HUES64 (cell line): ENCODE measurements at regions not wholly inside any gene's neighbourhood (a gene's known extent, or its start where the extent isn't known, plus 50 kb on each side); places are given as distances from the start of the nearest gene placed in this dataset.

ENCODE experiments used
- H3K27ac ChIP-seq: 2 replicates; pipeline ENCODE4 v1.7.0; 2013; ENCODE audit warnings: low read depth, low read length, inconsistent platforms
- H3K27me3 ChIP-seq: 2 replicates; pipeline ENCODE4 v1.6.1; 2013; ENCODE audit warnings: mild to moderate bottlenecking, low read length; ENCODE audit not compliant: insufficient read depth
- H3K36me3 ChIP-seq: 2 replicates; pipeline ENCODE4 v1.6.1; 2013; ENCODE audit warnings: mild to moderate bottlenecking, low read length; ENCODE audit not compliant: insufficient read depth
- H3K4me1 ChIP-seq: 2 replicates; pipeline ENCODE4 v1.6.1; 2013; ENCODE audit warnings: mild to moderate bottlenecking, low read length, moderate library complexity; ENCODE audit not compliant: insufficient read depth
- H3K4me3 ChIP-seq: 2 replicates; pipeline ENCODE4 v1.5.1; 2013; ENCODE audit warnings: mild to moderate bottlenecking, low read length, moderate library complexity
- H3K9ac ChIP-seq: 2 replicates; pipeline ENCODE4 v1.6.1; 2013; ENCODE audit warnings: mild to moderate bottlenecking, low read depth, low read length
- H3K9me3 ChIP-seq: 2 replicates; pipeline ENCODE4 v1.6.1; 2013; ENCODE audit warnings: low read depth, low read length; ENCODE audit not compliant: insufficient read depth
- WGBS: fragments of 150-250, 120-280 bp; methylation state at CpG from one replicate; pipeline ENCODE4 v1.1.7; 2013; ENCODE audit warnings: missing lambda C conversion rate; 5-methylcytosine and 5-hydroxymethylcytosine counted together

- 78% methylated on average over 2 of the region's 2 CpGs for WGBS
Measured at GRCh38 chr7:46685051-46685450, 764.0 kb upstream of the IGFBP3 start.

DNA sequence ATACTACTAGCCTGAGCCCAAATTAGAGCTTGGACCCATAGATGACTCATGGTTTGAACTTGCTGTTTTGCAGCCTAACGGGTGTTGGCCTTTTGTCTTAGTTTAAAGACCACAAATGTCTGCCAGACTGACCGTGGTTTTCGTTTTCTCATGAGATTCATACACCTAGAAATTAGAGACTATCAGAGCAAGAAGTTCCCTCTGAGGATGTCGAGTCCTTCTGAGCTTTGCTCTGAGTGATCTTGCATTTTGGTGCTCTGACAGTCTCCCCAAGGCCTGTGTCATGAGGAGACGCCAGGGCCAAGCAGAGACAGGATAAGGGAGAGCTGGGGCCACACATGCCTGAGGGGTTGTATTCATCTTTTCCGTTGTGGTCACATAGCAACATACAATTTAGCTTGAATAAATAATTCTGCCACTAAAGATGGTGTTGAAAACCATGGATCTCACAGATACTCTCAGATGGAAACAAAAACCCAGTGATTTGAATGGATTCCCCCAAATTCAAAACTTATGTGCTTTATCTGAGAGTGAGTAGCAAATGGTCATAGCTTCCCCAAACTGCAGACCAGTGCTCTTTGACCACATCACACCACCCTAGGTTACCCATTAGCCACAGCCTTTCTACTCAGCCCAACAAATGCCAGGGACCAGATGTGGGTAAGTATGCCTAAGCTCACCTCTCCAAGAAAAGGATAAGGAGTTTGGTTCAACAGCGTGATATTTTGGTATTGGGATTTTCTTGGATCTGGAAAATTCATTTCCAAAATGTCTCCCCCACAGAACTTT, 762.0 kb upstream of the IGFBP3 start:
- no peaks in the 10 kb centered on the region for H3K36me3 ChIP-seq
- no peak overlapping the region for H3K9ac ChIP-seq
- H3K27ac ChIP-seq: no peak overlapping the region
- no peaks in the 10 kb centered on the region for H3K4me1 ChIP-seq
- whole genome bisulfite sequencing: 84% methylated on average over 6 of the region's 7 CpGs
- no peaks in the 10 kb centered on the region for H3K27me3 ChIP-seq
- no peaks in the 10 kb centered on the region for H3K9me3 ChIP-seq
- H3K4me3 ChIP-seq: no peak overlapping the region

More at GRCh38 chr7:46685051-46685450, 764.0 kb upstream of the IGFBP3 start:
- no peaks in the 10 kb centered on the region for H3K36me3 ChIP-seq
- H3K9ac ChIP-seq: no peak overlapping the region
- H3K27ac ChIP-seq: no peak overlapping the region
- no peak overlapping the region for H3K4me3 ChIP-seq
- no peaks in the 10 kb centered on the region for H3K27me3 ChIP-seq
- H3K4me1 ChIP-seq: no peaks in the 10 kb centered on the region
- H3K9me3 ChIP-seq: no peaks in the 10 kb centered on the region

DNA sequence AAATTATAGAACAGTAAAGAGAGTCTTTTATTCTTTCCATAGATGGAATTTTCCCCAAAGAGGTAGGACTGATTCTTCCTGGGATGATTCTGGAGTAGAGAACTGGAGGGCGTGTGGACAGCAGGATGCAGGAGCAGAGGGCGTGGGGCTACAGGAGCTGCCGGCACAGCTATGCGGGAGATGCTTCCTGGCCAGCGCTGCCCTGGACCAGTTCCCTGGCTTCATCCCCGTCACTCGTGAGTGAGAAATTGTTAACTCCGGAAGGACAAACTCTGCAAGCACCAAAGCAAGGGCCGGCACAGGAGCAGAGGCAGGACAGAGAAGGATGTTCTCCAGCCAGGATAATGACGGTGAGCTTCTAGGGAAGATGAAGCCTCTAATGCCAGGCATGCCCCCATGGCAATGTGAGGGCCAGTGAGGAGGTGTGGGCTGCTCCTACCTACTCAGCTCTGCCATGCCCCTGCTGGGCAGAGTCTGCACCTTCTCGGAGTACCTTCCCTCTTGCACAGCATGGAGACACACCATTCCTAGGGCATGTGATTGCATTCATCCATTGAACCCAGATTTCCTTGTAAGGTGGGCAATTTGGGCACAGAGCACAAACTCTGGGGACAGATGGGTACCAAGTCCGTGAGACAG, 760.9 kb upstream of the IGFBP3 start:
- Histone ChIP-seq H3K4me3 (no peak overlapping the region), H3K9ac (no peak overlapping the region), H3K27me3 (no peaks in the 10 kb centered on the region), H3K36me3 (no peaks in the 10 kb centered on the region), H3K9me3 (no peaks in the 10 kb centered on the region), H3K4me1 (no peaks in the 10 kb centered on the region), H3K27ac (no peak overlapping the region)
- WGBS: 87% methylated on average over 12 of the region's 12 CpGs

DNA sequence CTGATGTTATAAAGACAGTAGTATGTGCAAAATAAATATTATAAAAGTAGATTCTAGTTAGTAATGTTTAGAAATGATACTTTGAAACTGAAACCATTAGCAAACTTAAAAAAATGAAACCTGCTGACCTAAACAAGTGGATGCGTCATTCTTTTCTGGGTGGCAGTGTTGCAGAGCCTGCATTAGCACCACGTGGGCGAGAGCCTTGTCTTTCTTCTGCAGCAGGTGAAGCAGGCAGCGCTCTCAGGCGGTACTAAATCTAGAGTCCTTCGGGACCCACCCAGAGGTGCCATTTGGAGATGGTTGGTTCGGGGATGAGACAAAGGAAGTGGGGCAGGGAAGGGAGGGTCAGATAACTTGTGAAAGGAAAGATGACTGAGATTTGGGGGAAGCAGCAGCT, 759.1 kb upstream of the IGFBP3 start:
- no peaks in the 10 kb centered on the region for H3K4me1 ChIP-seq
- WGBS: 94% methylated on average over 7 of the region's 7 CpGs
- no peak overlapping the region for H3K4me3 ChIP-seq

DNA sequence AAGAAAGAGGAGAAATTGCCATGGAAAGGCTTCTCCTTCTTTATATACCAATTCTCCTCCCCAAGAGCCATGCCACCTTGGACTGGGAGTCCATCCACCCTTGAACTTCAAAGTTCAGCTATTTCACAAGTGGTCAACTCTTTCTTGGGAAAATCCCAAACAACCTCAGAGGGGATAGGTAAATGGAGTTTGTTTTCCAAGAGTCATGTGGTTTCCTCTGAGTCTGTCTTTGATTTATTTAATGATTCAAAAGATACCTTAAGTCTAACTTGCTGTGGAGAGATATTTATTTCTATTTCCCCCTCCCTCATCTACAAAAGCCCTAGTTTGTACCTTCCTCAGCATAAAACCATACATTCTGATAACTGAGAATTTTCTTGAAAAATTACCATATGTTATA, 758.6 kb upstream of the IGFBP3 start:
- H3K4me1 ChIP-seq: no peaks in the 10 kb centered on the region
- no peaks in the 10 kb centered on the region for H3K27me3 ChIP-seq
- H3K9ac ChIP-seq: no peak overlapping the region
- H3K4me3 ChIP-seq: no peak overlapping the region
- H3K9me3 ChIP-seq: no peaks in the 10 kb centered on the region
- no peak overlapping the region for H3K27ac ChIP-seq
- H3K36me3 ChIP-seq: no peaks in the 10 kb centered on the region

More for the DNA sequence above, 759.1 kb upstream of the IGFBP3 start:
- Histone ChIP-seq H3K9ac (no peak overlapping the region), H3K27ac (no peak overlapping the region), H3K27me3 (no peaks in the 10 kb centered on the region), H3K36me3 (no peaks in the 10 kb centered on the region), H3K9me3 (no peaks in the 10 kb centered on the region)

GRCh38 chr7:46678421-46678820, 757.3 kb upstream of the IGFBP3 start:
- Histone ChIP-seq H3K4me3 (no peak overlapping the region), H3K4me1 (no peaks in the 10 kb centered on the region), H3K36me3 (no peaks in the 10 kb centered on the region), H3K27me3 (no peaks in the 10 kb centered on the region), H3K27ac (no peak overlapping the region), H3K9ac (no peak overlapping the region), H3K9me3 (no peaks in the 10 kb centered on the region)
- WGBS: 88% methylated on average over 1 of the region's 2 CpGs

GRCh38 chr7:46675456-46675855, 754.4 kb upstream of the IGFBP3 start:
- no peak overlapping the region for H3K27ac ChIP-seq
- H3K36me3 ChIP-seq: no peaks in the 10 kb centered on the region
- no peak overlapping the region for H3K4me3 ChIP-seq
- no peaks in the 10 kb centered on the region for H3K9me3 ChIP-seq
- H3K27me3 ChIP-seq: no peaks in the 10 kb centered on the region
- peaks cover 16% of the 10 kb centered on the region for H3K4me1 ChIP-seq
- H3K9ac ChIP-seq: no peak overlapping the region
- WGBS: 96% methylated on average over 4 of the region's 4 CpGs

DNA sequence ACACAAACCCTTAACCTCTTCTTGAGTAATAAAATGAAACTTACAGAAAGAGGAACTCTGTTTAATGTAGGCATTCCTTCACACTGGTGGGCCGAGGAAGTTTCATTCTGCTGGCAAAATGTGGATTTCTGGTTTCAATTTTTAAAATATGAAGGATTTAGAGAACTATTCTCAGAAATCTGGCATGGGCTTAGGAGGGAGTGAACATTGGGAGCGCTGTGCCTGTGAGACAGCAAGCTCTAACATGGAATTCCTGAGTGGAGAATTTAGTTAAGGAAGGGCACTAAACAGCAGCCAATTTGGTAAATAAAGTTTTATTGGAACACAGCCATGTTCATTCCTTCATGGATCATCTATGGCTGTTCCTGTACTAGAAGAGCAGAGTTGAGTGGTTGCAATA, 751.8 kb upstream of the IGFBP3 start:
- Histone ChIP-seq H3K4me1 (peaks cover 18% of the 10 kb centered on the region), H3K27ac (no peak overlapping the region), H3K4me3 (no peak overlapping the region), H3K36me3 (no peaks in the 10 kb centered on the region), H3K27me3 (no peaks in the 10 kb centered on the region), H3K9ac (no peak overlapping the region), H3K9me3 (no peaks in the 10 kb centered on the region)
- WGBS: 89% methylated on average over 2 of the region's 2 CpGs

GRCh38 chr7:46671108-46671769, 750.2 kb upstream of the IGFBP3 start:
- Histone ChIP-seq H3K4me3 (no peak overlapping the region), H3K36me3 (no peaks in the 10 kb centered on the region), H3K9ac (no peak overlapping the region), H3K27me3 (no peaks in the 10 kb centered on the region), H3K27ac (peak overlapping the region; percentile 43), H3K4me1 (peaks cover 18% of the 10 kb centered on the region), H3K9me3 (no peaks in the 10 kb centered on the region; the same call in 1 of the 2 replicates)
- 29% methylated on average over 1 of the region's 1 CpG for WGBS

- Histone ChIP-seq H3K36me3 (no peaks in the 10 kb centered on the region), H3K27me3 (no peaks in the 10 kb centered on the region), H3K27ac (no peak overlapping the region), H3K4me1 (peaks cover 18% of the 10 kb centered on the region), H3K4me3 (no peak overlapping the region), H3K9me3 (no peaks in the 10 kb centered on the region; the same call in 1 of the 2 replicates), H3K9ac (no peak overlapping the region)
- WGBS: 98% methylated on average over 4 of the region's 4 CpGs
Measured at GRCh38 chr7:46669028-46669427, 748.0 kb upstream of the IGFBP3 start.

GRCh38 chr7:46664453-46664852, 743.4 kb upstream of the IGFBP3 start:
- Histone ChIP-seq H3K4me1 (no peaks in the 10 kb centered on the region), H3K27me3 (no peaks in the 10 kb centered on the region), H3K36me3 (no peaks in the 10 kb centered on the region), H3K9ac (no peak overlapping the region), H3K9me3 (no peaks in the 10 kb centered on the region; the same call in 1 of the 2 replicates), H3K4me3 (no peak overlapping the region), H3K27ac (no peak overlapping the region)
- WGBS: 96% methylated on average over 1 of the region's 1 CpG
